ENCODE measurements at regions not wholly inside any gene's neighbourhood (a gene's known extent, or its start where the extent isn't known, plus 50 kb on each side); places are given as distances from the start of the nearest gene placed in this dataset.

GRCh38 chr7:80017101-80017698 is 117.4 kb upstream of the GNAI1 start:
- no peak for TF ChIP-seq EZH2phosphoT487 (IDR thresholded peaks at IDR 0.05; ENCODE audit: insufficient read depth, low read depth)
- no peak for TF ChIP-seq EZH2 (IDR thresholded peaks at IDR 0.05; ENCODE audit: insufficient read depth, poor library complexity, severe bottlenecking)

All from GM23248 (cell line).